H1 (cell line): ENCODE measurements at regions not wholly inside any gene's neighbourhood (a gene's known extent, or its start where the extent isn't known, plus 50 kb on each side); places are given as distances from the start of the nearest gene placed in this dataset.

Experiments
- CTCF ChIA-PET: fragments of 300-600 bp; sonication (Branson Sonifier 250); formaldehyde crosslinking; loops from one replicate; lab custom pipeline; 2021; ENCODE audit not compliant: partially characterized antibody; lab: Charles Lee
- POLR2A ChIA-PET: fragments of 300-600 bp; sonication (Branson Sonifier 250); formaldehyde crosslinking; loops from one replicate; lab custom pipeline; 2021; ENCODE audit warnings: inconsistent platforms; ENCODE audit not compliant: partially characterized antibody; lab: Charles Lee
- DNase-seq, 2 experiments: peaks; one replicate each; pipeline versions ENCODE4 v3.0.0 to v3.0.0-alpha.2; 2010 to 2022; ENCODE audit warnings: low spot score in 2 of 2, low read depth in 1 of 2, mixed read lengths in 1 of 2
- FAIRE-seq: peaks from 2 replicates; lab custom pipeline; 2011; peaks lifted over from hg19 to GRCh38; lab: Jason Lieb, UNC
- H2AFZ ChIP-seq: 2 replicates; pipeline ENCODE4 v1.8.1; 2012; ENCODE audit warnings: low read length, inconsistent platforms
- H2AK5ac ChIP-seq: 2 replicates; pipeline ENCODE4 v1.6.1; 2013; ENCODE audit warnings: low read depth, low read length
- H2BK120ac ChIP-seq: replicated peaks from 2 replicates; pipeline ENCODE3; 2013; ENCODE audit warnings: low read depth, low read length, inconsistent platforms
- H2BK12ac ChIP-seq: 2 replicates; pipeline ENCODE4 v1.6.1; 2013; ENCODE audit warnings: low read depth, low read length
- H2BK15ac ChIP-seq: 2 replicates; pipeline ENCODE4 v1.6.1; 2013; ENCODE audit warnings: low read length
- H2BK20ac ChIP-seq: 2 replicates; pipeline ENCODE4 v1.6.1; 2013; ENCODE audit warnings: low read length
- H2BK5ac ChIP-seq: 2 replicates; pipeline ENCODE4 v1.6.1; 2013; ENCODE audit warnings: low read depth, low read length
- H3K14ac ChIP-seq: 2 replicates; pipeline ENCODE4 v1.6.1; 2013; ENCODE audit warnings: inconsistent platforms; ENCODE audit not compliant: insufficient read length
- H3K18ac ChIP-seq: 2 replicates; pipeline ENCODE4 v1.6.1; 2013; ENCODE audit warnings: low read length; ENCODE audit errors: extremely low read depth
- H3K23ac ChIP-seq: 2 replicates; pipeline ENCODE4 v1.6.1; 2013; ENCODE audit warnings: inconsistent platforms; ENCODE audit not compliant: insufficient read length
- H3K23me2 ChIP-seq: 2 replicates; pipeline ENCODE4 v1.6.1; 2013; ENCODE audit warnings: low read depth, low read length
- H3K27ac ChIP-seq: 2 replicates; pipeline ENCODE4 v1.6.1; 2011; ENCODE audit warnings: low read depth, low read length, inconsistent platforms
- H3K27me3 ChIP-seq, 4 experiments: replicated peaks in 1 of 4; 1 replicate in 1 of 4; 2 replicates in 3 of 4; pipeline versions ENCODE4 v1.6.1 to v1.8.1; 2011 to 2013; ENCODE audit warnings: low read length in 3 of 4, mild to moderate bottlenecking in 3 of 4, inconsistent platforms in 2 of 4, mixed read lengths in 2 of 4, moderate library complexity in 1 of 4; ENCODE audit not compliant: control insufficient read depth in 3 of 4, insufficient read depth in 3 of 4; ENCODE audit errors: extremely low read depth in 1 of 4
- H3K36me3 ChIP-seq, 4 experiments: 2 replicates each; pipeline versions ENCODE4 v1.6.1 to v1.8.1; 2011 to 2013; ENCODE audit warnings: mild to moderate bottlenecking in 4 of 4, low read length in 3 of 4, moderate library complexity in 2 of 4, control low read depth in 1 of 4, inconsistent platforms in 1 of 4; ENCODE audit not compliant: insufficient read depth in 4 of 4, control insufficient read depth in 2 of 4
- H3K4ac ChIP-seq: replicated peaks from 2 replicates; pipeline ENCODE3; 2013; ENCODE audit warnings: low read length, low read depth, mixed read lengths, inconsistent platforms; ENCODE audit not compliant: insufficient read length
- H3K4me1 ChIP-seq, 4 experiments: replicated peaks in 1 of 4; 1 replicate in 1 of 4; 2 replicates in 3 of 4; pipeline versions ENCODE4 v1.6.1 to v1.8.1; 2011 to 2013; ENCODE audit warnings: low read length in 3 of 4, inconsistent platforms in 2 of 4, mixed read lengths in 1 of 4; ENCODE audit not compliant: insufficient read depth in 4 of 4, control insufficient read depth in 3 of 4
- H3K4me2 ChIP-seq, 2 experiments: 2 replicates each; pipeline versions ENCODE4 v1.6.1 to v1.8.1; 2011 to 2013; ENCODE audit warnings: low read depth in 2 of 2, low read length in 2 of 2, control low read depth in 1 of 2, inconsistent platforms in 1 of 2, mild to moderate bottlenecking in 1 of 2; ENCODE audit not compliant: insufficient read depth in 1 of 2
- H3K4me3 ChIP-seq, 4 experiments: fragments of 200-600, 300-600 bp in 1 of 4; sonication (generic), shearing (Covaris generic), sonication (Bioruptor Twin) in 1 of 4; 2 replicates each; pipeline versions ENCODE4 v1.5.1 to v1.8.1; 2011 to 2016; ENCODE audit warnings: low read length in 4 of 4, low read depth in 3 of 4, control low read depth in 2 of 4, inconsistent platforms in 2 of 4, mild to moderate bottlenecking in 2 of 4, mixed read lengths in 1 of 4, moderate library complexity in 1 of 4; ENCODE audit not compliant: insufficient read depth in 2 of 4; ENCODE audit errors: extremely low read depth in 1 of 4
- H3K56ac ChIP-seq: replicated peaks from 2 replicates; pipeline ENCODE3; 2013; ENCODE audit warnings: low read depth, mild to moderate bottlenecking, mixed read lengths, low read length, inconsistent platforms; ENCODE audit not compliant: insufficient read length
- H3K79me1 ChIP-seq: 2 replicates; pipeline ENCODE4 v1.6.1; 2013; ENCODE audit warnings: low read depth, low read length, control low read depth
- H3K79me2 ChIP-seq, 2 experiments: 2 replicates each; pipeline versions ENCODE4 v1.6.1 to v1.8.1; 2012 to 2013; ENCODE audit warnings: low read length in 2 of 2, mild to moderate bottlenecking in 2 of 2, inconsistent platforms in 1 of 2; ENCODE audit not compliant: insufficient read depth in 2 of 2, control insufficient read depth in 1 of 2
- H3K9ac ChIP-seq, 4 experiments: replicated peaks in 1 of 4; 1 replicate in 1 of 4; 2 replicates in 3 of 4; pipeline versions ENCODE4 v1.6.1 to v1.8.1; 2011 to 2013; ENCODE audit warnings: low read depth in 3 of 4, low read length in 3 of 4, control low read depth in 2 of 4, mild to moderate bottlenecking in 2 of 4, moderate library complexity in 2 of 4, inconsistent platforms in 1 of 4; ENCODE audit errors: extremely low read depth in 1 of 4
- H3K9me3 ChIP-seq, 2 experiments: 2 replicates each; pipeline versions ENCODE4 v1.6.1 to v1.8.1; 2012 to 2013; ENCODE audit warnings: mild to moderate bottlenecking in 2 of 2, moderate library complexity in 2 of 2, control low read depth in 1 of 2, inconsistent platforms in 1 of 2, low read depth in 1 of 2, low read length in 1 of 2, mixed read lengths in 1 of 2; ENCODE audit not compliant: insufficient read depth in 2 of 2
- H4K20me1 ChIP-seq, 2 experiments: replicated peaks in 1 of 2; 2 replicates each; pipeline versions ENCODE3 to v1.8.1; 2011 to 2013; ENCODE audit warnings: inconsistent platforms in 2 of 2, low read length in 2 of 2, mild to moderate bottlenecking in 1 of 2; ENCODE audit not compliant: insufficient read depth in 2 of 2, control insufficient read depth in 1 of 2
- H4K5ac ChIP-seq: 2 replicates; pipeline ENCODE4 v1.6.1; 2013; ENCODE audit warnings: low read length, low read depth, mixed read lengths, inconsistent platforms; ENCODE audit not compliant: insufficient read length
- H4K8ac ChIP-seq: 2 replicates; pipeline ENCODE4 v1.8.0; 2013; ENCODE audit warnings: mild to moderate bottlenecking, moderate library complexity, low read length, inconsistent platforms; ENCODE audit not compliant: insufficient read depth; ENCODE audit errors: extremely low read depth
- H4K91ac ChIP-seq: replicated peaks from 2 replicates; pipeline ENCODE3; 2013; ENCODE audit warnings: low read length, mixed read lengths, inconsistent platforms; ENCODE audit not compliant: insufficient read length
- ASH2L ChIP-seq: fragments of 200-600, 300-600 bp; sonication (generic); IDR thresholded peaks from one replicate; pipeline ENCODE4 v1.7.1; 2017; ENCODE audit warnings: low read length
- BACH1 ChIP-seq: IDR thresholded peaks from 2 replicates; pipeline ENCODE4 v1.6.1; 2012; ENCODE audit warnings: low read length, improper control_type of control experiment
- CHD2 ChIP-seq: IDR thresholded peaks from 2 replicates; pipeline ENCODE4 v1.6.1; 2012; ENCODE audit warnings: low read length, improper control_type of control experiment
- EP300 ChIP-seq, 2 experiments: IDR thresholded peaks; 1 replicate in 1 of 2; 2 replicates in 1 of 2; pipeline ENCODE4 v1.6.1; 2011 to 2012; ENCODE audit warnings: low read depth in 2 of 2, low read length in 2 of 2, mild to moderate bottlenecking in 2 of 2, borderline replicate concordance in 1 of 2, inconsistent platforms in 1 of 2, moderate library complexity in 1 of 2
- HDAC2 ChIP-seq, 2 experiments: fragments of 300-600 bp in 1 of 2; sonication (generic) in 1 of 2; IDR thresholded peaks; 2 replicates each; pipeline ENCODE4 v1.6.1; 2011 to 2012; ENCODE audit warnings: low read depth in 2 of 2, low read length in 2 of 2, mild to moderate bottlenecking in 2 of 2, moderate library complexity in 2 of 2, borderline replicate concordance in 1 of 2, inconsistent platforms in 1 of 2
- HDAC6 ChIP-seq: IDR thresholded peaks from one replicate; pipeline ENCODE4 v1.7.1; 2012; ENCODE audit warnings: low read depth, mild to moderate bottlenecking, inconsistent platforms, low read length, moderate library complexity
- MAX ChIP-seq: IDR thresholded peaks from 2 replicates; pipeline ENCODE4 v1.6.1; 2012; ENCODE audit warnings: inconsistent platforms
- NRF1 ChIP-seq: IDR thresholded peaks from 2 replicates; pipeline ENCODE4 v1.6.1; 2011; ENCODE audit warnings: mild to moderate bottlenecking, low read depth, low read length, improper control_type of control experiment
- RAD21 ChIP-seq, 2 experiments: IDR thresholded peaks in 1 of 2; conservative IDR thresholded peaks in 1 of 2; 2 replicates each; pipeline ENCODE4 v1.6.1; 2011; ENCODE audit warnings: low read depth in 2 of 2, low read length in 2 of 2, improper control_type of control experiment in 1 of 2, inconsistent platforms in 1 of 2, mild to moderate bottlenecking in 1 of 2, moderate library complexity in 1 of 2
- RFX5 ChIP-seq: IDR thresholded peaks from 2 replicates; pipeline ENCODE4 v1.6.1; 2011; ENCODE audit warnings: low read depth, low read length, improper control_type of control experiment, borderline replicate concordance
- SAP30 ChIP-seq: fragments of 300-600 bp; sonication (generic); IDR thresholded peaks from 2 replicates; pipeline ENCODE4 v1.7.1; 2012; ENCODE audit warnings: low read length, moderate library complexity, mild to moderate bottlenecking, inconsistent platforms; ENCODE audit not compliant: insufficient read depth, insufficient replicate concordance
- SIRT6 ChIP-seq: IDR thresholded peaks from one replicate; pipeline ENCODE4 v1.7.1; 2012; ENCODE audit warnings: low read length, inconsistent platforms
- TBP ChIP-seq: IDR thresholded peaks from 2 replicates; pipeline ENCODE4 v1.6.1; 2011; ENCODE audit warnings: low read depth, low read length, improper control_type of control experiment
- TEAD4 ChIP-seq: IDR thresholded peaks from 2 replicates; pipeline ENCODE4 v1.6.1; 2012; ENCODE audit warnings: low read depth, low read length, inconsistent platforms, mixed read lengths
- WGBS, 2 experiments: shearing (Covaris generic) in 1 of 2; methylation state at CpG; one replicate each; pipeline versions ENCODE4 v1.1.6 to v1.1.7; 2013 to 2015; ENCODE audit warnings: low lambda C conversion rate in 2 of 2, mixed read lengths in 2 of 2, inconsistent platforms in 1 of 2, low coverage in 1 of 2, missing lambda C conversion rate in 1 of 2; ENCODE audit not compliant: insufficient replicate concordance in 2 of 2, insufficient coverage in 1 of 2, insufficient read length in 1 of 2; ENCODE audit errors: extremely low coverage in 1 of 2, missing lambda C conversion rate in 1 of 2; 5-methylcytosine and 5-hydroxymethylcytosine counted together

DNA sequence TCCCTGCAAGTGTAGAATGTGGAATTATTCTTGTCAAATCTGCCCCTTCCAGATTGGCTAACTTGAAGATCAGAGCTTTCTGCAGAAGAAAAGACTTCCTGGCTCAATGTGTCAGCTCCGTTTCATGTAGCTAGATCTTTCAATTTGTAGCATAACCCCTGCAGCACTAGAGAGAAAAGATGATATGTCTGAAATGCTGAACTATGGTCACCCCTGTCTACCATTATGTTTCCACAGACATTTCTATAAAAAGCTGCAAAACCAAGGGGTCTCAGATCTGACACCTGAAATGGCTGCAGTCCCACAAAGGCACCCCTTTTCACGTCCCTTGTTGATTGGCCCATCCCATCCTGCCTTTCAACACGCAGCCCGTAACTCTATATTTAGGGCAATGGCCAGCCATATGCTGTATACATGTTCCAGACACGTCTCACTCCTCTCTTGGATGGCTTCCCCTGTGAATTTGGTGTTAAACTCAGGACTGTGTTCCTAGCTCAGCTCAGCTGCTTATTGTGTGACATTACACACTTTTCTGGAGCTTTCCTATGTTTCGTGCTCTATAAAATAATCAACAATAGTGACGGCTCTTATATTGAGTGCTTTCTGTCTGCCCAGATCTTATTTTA lies 648.6 kb upstream of the CELF2 start:
- Histone ChIP-seq H3K36me3 (no peaks in the 10 kb centered on the region), H4K91ac (no peak overlapping the region), H3K79me2 (no peaks in the 10 kb centered on the region), H3K9ac (no peak overlapping the region), H2BK20ac (no peak overlapping the region), H3K23ac (no peak overlapping the region), H3K4ac (no peak overlapping the region), H3K23me2 (no peaks in the 10 kb centered on the region), H3K79me1 (no peaks in the 10 kb centered on the region), H2BK12ac (no peak overlapping the region), H3K27ac (no peak overlapping the region), H3K14ac (no peak overlapping the region), H3K56ac (no peak overlapping the region), H3K4me3 (no peak overlapping the region), H2BK5ac (no peak overlapping the region), H4K20me1 (no peaks in the 10 kb centered on the region), H3K4me2 (no peak overlapping the region), H3K18ac (no peak overlapping the region), H3K27me3 (no peaks in the 10 kb centered on the region), H3K4me1 (no peaks in the 10 kb centered on the region), H2AK5ac (no peak overlapping the region), H4K5ac (no peak overlapping the region), H2BK15ac (no peak overlapping the region), H2BK120ac (no peak overlapping the region), H3K9me3 (no peaks in the 10 kb centered on the region), H2AFZ (no peak overlapping the region), H4K8ac (no peak overlapping the region)
- ChIA-PET POLR2A (no interaction called here), CTCF (interaction anchor here (0.6 to 0.8 kb wide), 3 partner anchors 8 to 70 kb away, joined by 3 read pairs; no protein-coding TSS in a partner anchor)
- no peak for TF ChIP-seq TBP
- TF ChIP-seq HDAC6, result no peak
- no peak for TF ChIP-seq EP300 (IDR thresholded peaks at IDR 0.05; ENCODE audit: borderline replicate concordance in 1 of 2, low read depth in 2 of 2, low read length in 2 of 2)
- TF ChIP-seq RFX5, result no peak
- TF ChIP-seq ASH2L, result no peak
- TF ChIP-seq MAX, result no peak
- TF ChIP-seq CHD2, result no peak
- TF ChIP-seq NRF1, result no peak
- no peak for TF ChIP-seq TEAD4
- no peak for TF ChIP-seq RAD21 (IDR thresholded peaks at IDR 0.05 in 1 of 2, conservative IDR thresholded peaks at IDR 0.05 in 1 of 2; ENCODE audit: low read depth in 2 of 2, low read length in 2 of 2)
- no peak for TF ChIP-seq BACH1
- TF ChIP-seq HDAC2 (IDR thresholded peaks at IDR 0.05; ENCODE audit: borderline replicate concordance in 1 of 2, low read depth in 2 of 2, low read length in 2 of 2), result no peak
- TF ChIP-seq SIRT6, result no peak
- TF ChIP-seq SAP30, result no peak
- DNase-seq (no peak), FAIRE-seq (no peak)
- WGBS, 2 experiments, result 94% methylated on average over 7 of the region's 7 CpGs; no CpG with 5 or more reads in 1 of the 2 experiments
